HG02884 (cell line): ENCODE measurements at regions not wholly inside any gene's neighbourhood (a gene's known extent, or its start where the extent isn't known, plus 50 kb on each side); places are given as distances from the start of the nearest gene placed in this dataset.
"Not testable (repeated sequence)": the region's sequence is repeated elsewhere in the genome, so short reads cannot be mapped to it uniquely, and the experiment has no call there.

Experiments used
- ATAC-seq: cut with Tn5 transposase; IDR thresholded peaks from one replicate; pipeline ENCODE4 v1.9.1; 2021; ENCODE audit warnings: mild to moderate bottlenecking, moderate library complexity; ENCODE audit not compliant: unreplicated experiment

GRCh38 chr21:20201323-20201722 is 796.9 kb upstream of the NCAM2 start:
- ATAC-seq = not testable (repeated sequence)

GRCh38 chr21:20207335-20207734 is 790.9 kb upstream of the NCAM2 start:
- no peak for ATAC-seq

GRCh38 chr21:20215959-20216358 is 782.2 kb upstream of the NCAM2 start:
- no peak for ATAC-seq

GRCh38 chr21:20220586-20220985 is 777.6 kb upstream of the NCAM2 start:
- ATAC-seq = no peak

GRCh38 chr21:20221981-20222380 is 776.2 kb upstream of the NCAM2 start:
- not testable (repeated sequence) for ATAC-seq

- not testable (repeated sequence) for ATAC-seq
Observed at GRCh38 chr21:20236649-20237048, 761.6 kb upstream of the NCAM2 start.

- no peak for ATAC-seq
Observed at GRCh38 chr21:20249401-20249800, 748.8 kb upstream of the NCAM2 start.

- ATAC-seq = no peak
Observed at GRCh38 chr21:20250337-20250736, 747.9 kb upstream of the NCAM2 start.

GRCh38 chr21:20253261-20253660 is 744.9 kb upstream of the NCAM2 start:
- no peak for ATAC-seq

- ATAC-seq = no peak
Observed at GRCh38 chr21:20254964-20255363, 743.2 kb upstream of the NCAM2 start.

- ATAC-seq = no peak
Observed at GRCh38 chr21:20257052-20257740, 741.0 kb upstream of the NCAM2 start.

- no peak for ATAC-seq
Observed at GRCh38 chr21:20258542-20258941, 739.7 kb upstream of the NCAM2 start.

GRCh38 chr21:20259031-20259867 is 739.0 kb upstream of the NCAM2 start:
- no peak for ATAC-seq

- no peak for ATAC-seq
Observed at GRCh38 chr21:20260124-20260523, 738.1 kb upstream of the NCAM2 start.

GRCh38 chr21:20261364-20261763 is 736.8 kb upstream of the NCAM2 start:
- no peak for ATAC-seq

GRCh38 chr21:20265707-20266440 is 732.3 kb upstream of the NCAM2 start:
- no peak for ATAC-seq

- no peak for ATAC-seq
Observed at GRCh38 chr21:20266441-20266710, 731.8 kb upstream of the NCAM2 start.

- ATAC-seq = no peak
Observed at GRCh38 chr21:20270365-20271055, 727.7 kb upstream of the NCAM2 start.

GRCh38 chr21:20272791-20273362 is 725.3 kb upstream of the NCAM2 start:
- ATAC-seq = no peak

- no peak for ATAC-seq
Observed at GRCh38 chr21:20276377-20276776, 721.8 kb upstream of the NCAM2 start.

- no peak for ATAC-seq
Observed at GRCh38 chr21:20276954-20277353, 721.3 kb upstream of the NCAM2 start.
